MCF 10A (cell line): ENCODE measurements at regions not wholly inside any gene's neighbourhood (a gene's known extent, or its start where the extent isn't known, plus 50 kb on each side); places are given as distances from the start of the nearest gene placed in this dataset.

Experiments used
- BruUV-seq: library from RNA; stranded (reverse); fragments of 400-500 nt; replicated peaks from 2 replicates; lab custom pipeline; 2021; lab: Mats Ljungman, UMichigan
- CTCF ChIA-PET: fragments of 300-600 bp; sonication (Branson Sonifier 250); formaldehyde crosslinking; extraction: SDS; loops from one replicate; lab custom pipeline; 2021; ENCODE audit warnings: antibody characterized with exemption, inconsistent platforms; lab: Yijun Ruan, JAX
- POLR2A ChIA-PET: fragments of 300-600, 350-650 bp; sonication (Branson Sonifier 250); formaldehyde crosslinking; extraction: SDS; loops from one replicate; lab custom pipeline; 2020; ENCODE audit warnings: antibody characterized with exemption, inconsistent platforms; lab: Yijun Ruan, JAX
- DNase-seq: peaks from one replicate; pipeline ENCODE4 v3.0.0-alpha.2; 2018; ENCODE audit not compliant: unreplicated experiment
- H3K27ac Mint-ChIP-seq: one replicate; pipeline ENCODE4 v1.8.0; 2022; ENCODE audit warnings: mild to moderate bottlenecking, low read depth, mixed read lengths; ENCODE audit not compliant: unreplicated experiment
- H3K27me3 Mint-ChIP-seq: one replicate; pipeline ENCODE4 v1.8.0; 2022; ENCODE audit warnings: mixed read lengths; ENCODE audit not compliant: insufficient read depth, unreplicated experiment
- H3K36me3 Mint-ChIP-seq: one replicate; pipeline ENCODE4 v1.8.0; 2022; ENCODE audit warnings: mild to moderate bottlenecking, moderate library complexity, mixed read lengths; ENCODE audit not compliant: insufficient read depth, unreplicated experiment
- H3K4me1 Mint-ChIP-seq: one replicate; pipeline ENCODE4 v1.8.0; 2022; ENCODE audit warnings: mixed read lengths; ENCODE audit not compliant: insufficient read depth, unreplicated experiment
- H3K4me3 Mint-ChIP-seq: one replicate; pipeline ENCODE4 v1.8.0; 2022; ENCODE audit warnings: mild to moderate bottlenecking, moderate library complexity, mixed read lengths; ENCODE audit not compliant: unreplicated experiment
- H3K9me3 Mint-ChIP-seq: one replicate; pipeline ENCODE4 v1.8.0; 2022; ENCODE audit warnings: mixed read lengths; ENCODE audit not compliant: unreplicated experiment
- intact Hi-C: fragments of 100-400 bp; cut with micrococcal nuclease; formaldehyde crosslinking; loops from 2 replicates; pipeline ENCODE4 v1.14.1; 2022
- TF ChIP-seq, protein P1 (sequence below): fragments of 200-600 bp; IDR thresholded peaks from one replicate; pipeline ENCODE4 v1.8.0; 2022; ENCODE audit warnings: antibody characterized with exemption, mild to moderate bottlenecking; ENCODE audit not compliant: unreplicated experiment

GRCh38 chr1:80113168-80114038, 1106.9 kb upstream of the ADGRL4 start:
- no peaks in the 10 kb centered on the region for H3K27me3 Mint-ChIP-seq
- no peak overlapping the region for H3K27ac Mint-ChIP-seq
- ChIA-PET POLR2A (no interaction called here), CTCF (no interaction called here)
- intact Hi-C loops, result no loop called here
- H3K4me3 Mint-ChIP-seq, result no peak overlapping the region
- peaks cover 18% of the 10 kb centered on the region for H3K9me3 Mint-ChIP-seq
- TF ChIP-seq, protein P1, sequence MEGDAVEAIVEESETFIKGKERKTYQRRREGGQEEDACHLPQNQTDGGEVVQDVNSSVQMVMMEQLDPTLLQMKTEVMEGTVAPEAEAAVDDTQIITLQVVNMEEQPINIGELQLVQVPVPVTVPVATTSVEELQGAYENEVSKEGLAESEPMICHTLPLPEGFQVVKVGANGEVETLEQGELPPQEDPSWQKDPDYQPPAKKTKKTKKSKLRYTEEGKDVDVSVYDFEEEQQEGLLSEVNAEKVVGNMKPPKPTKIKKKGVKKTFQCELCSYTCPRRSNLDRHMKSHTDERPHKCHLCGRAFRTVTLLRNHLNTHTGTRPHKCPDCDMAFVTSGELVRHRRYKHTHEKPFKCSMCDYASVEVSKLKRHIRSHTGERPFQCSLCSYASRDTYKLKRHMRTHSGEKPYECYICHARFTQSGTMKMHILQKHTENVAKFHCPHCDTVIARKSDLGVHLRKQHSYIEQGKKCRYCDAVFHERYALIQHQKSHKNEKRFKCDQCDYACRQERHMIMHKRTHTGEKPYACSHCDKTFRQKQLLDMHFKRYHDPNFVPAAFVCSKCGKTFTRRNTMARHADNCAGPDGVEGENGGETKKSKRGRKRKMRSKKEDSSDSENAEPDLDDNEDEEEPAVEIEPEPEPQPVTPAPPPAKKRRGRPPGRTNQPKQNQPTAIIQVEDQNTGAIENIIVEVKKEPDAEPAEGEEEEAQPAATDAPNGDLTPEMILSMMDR, result no peak
- DNase-seq, result no peak
- BruUV-seq, result no TSS peak
- no peaks in the 10 kb centered on the region for H3K4me1 Mint-ChIP-seq
- H3K36me3 Mint-ChIP-seq, result no peaks in the 10 kb centered on the region

GRCh38 chr1:80101159-80101558, 1094.6 kb upstream of the ADGRL4 start:
- ChIA-PET CTCF (interaction anchor here (0.6 kb wide), 1 partner anchor 15 kb away, joined by 3 read pairs; no protein-coding TSS in a partner anchor), POLR2A (no interaction called here)
- H3K27me3 Mint-ChIP-seq, result no peaks in the 10 kb centered on the region
- intact Hi-C loops, result no loop called here
- BruUV-seq, result no TSS peak
- TF ChIP-seq, protein P1, result no peak
- H3K36me3 Mint-ChIP-seq, result no peaks in the 10 kb centered on the region
- H3K27ac Mint-ChIP-seq, result no peak overlapping the region
- no peaks in the 10 kb centered on the region for H3K4me1 Mint-ChIP-seq
- no peaks in the 10 kb centered on the region for H3K9me3 Mint-ChIP-seq
- no peak for DNase-seq
- H3K4me3 Mint-ChIP-seq, result no peak overlapping the region

DNA sequence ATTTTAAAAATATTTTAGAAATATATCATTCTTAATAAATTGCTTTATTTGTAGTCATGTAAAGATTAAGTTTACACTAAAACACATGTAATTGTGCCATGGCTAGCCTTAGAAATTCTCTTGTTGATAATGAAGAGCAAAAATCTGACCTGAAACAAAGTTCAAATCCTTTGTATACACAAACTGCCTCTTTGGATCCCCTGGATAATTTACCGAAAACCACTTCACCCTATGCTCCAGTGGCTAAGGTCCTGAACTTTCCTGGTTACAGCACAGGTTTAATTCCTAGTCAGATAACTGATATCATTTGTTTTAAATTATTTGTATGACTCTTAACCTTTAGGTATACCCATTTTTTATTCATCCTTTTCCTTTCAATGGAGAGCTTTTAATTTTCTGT, 1093.2 kb upstream of the ADGRL4 start:
- no peaks in the 10 kb centered on the region for H3K27me3 Mint-ChIP-seq
- H3K36me3 Mint-ChIP-seq, result no peaks in the 10 kb centered on the region
- intact Hi-C loops, result no loop called here
- ChIA-PET CTCF (no interaction called here), POLR2A (no interaction called here)
- H3K27ac Mint-ChIP-seq, result no peak overlapping the region
- no peak overlapping the region for H3K4me3 Mint-ChIP-seq
- TF ChIP-seq, protein P1, result no peak
- H3K9me3 Mint-ChIP-seq, result no peaks in the 10 kb centered on the region
- no peaks in the 10 kb centered on the region for H3K4me1 Mint-ChIP-seq
- no peak for DNase-seq
- no TSS peak for BruUV-seq

GRCh38 chr1:80085067-80085466, 1078.5 kb upstream of the ADGRL4 start:
- POLR2A ChIA-PET, result no interaction called here
- H3K4me1 Mint-ChIP-seq, result no peaks in the 10 kb centered on the region
- no peaks in the 10 kb centered on the region for H3K9me3 Mint-ChIP-seq
- H3K36me3 Mint-ChIP-seq, result no peaks in the 10 kb centered on the region
- TF ChIP-seq, protein P1, result no peak
- BruUV-seq, result no TSS peak
- intact Hi-C loops, result no loop called here
- no peak overlapping the region for H3K4me3 Mint-ChIP-seq
- no peak overlapping the region for H3K27ac Mint-ChIP-seq
- DNase-seq, result no peak
- H3K27me3 Mint-ChIP-seq, result no peaks in the 10 kb centered on the region
- CTCF ChIA-PET, result no interaction called here
